NCI-H2029 treated with DMSO at 0.1 percent for 48 hours (cell line): ENCODE measurements at regions not wholly inside any gene's neighbourhood (a gene's known extent, or its start where the extent isn't known, plus 50 kb on each side); places are given as distances from the start of the nearest gene placed in this dataset.
"Not testable (repeated sequence)": the region's sequence is repeated elsewhere in the genome, so short reads cannot be mapped to it uniquely, and the experiment has no call there.

ENCODE experiments used
- DNase-seq: peaks from one replicate; lab custom pipeline; 2025; lab: John Stamatoyannopoulos, UW

GRCh38 chr2:17193433-17193890 lies 324.8 kb downstream of the RAD51AP2 start:
- not testable (repeated sequence) for DNase-seq

- no peak for DNase-seq
Measured at GRCh38 chr2:17191223-17191622, 327.0 kb downstream of the RAD51AP2 start.

- no peak for DNase-seq
Measured at GRCh38 chr2:17190527-17190926, 327.7 kb downstream of the RAD51AP2 start.

- DNase-seq = no peak
Measured at GRCh38 chr2:17188721-17189120, 329.5 kb downstream of the RAD51AP2 start.

GRCh38 chr2:17184512-17184911 lies 333.7 kb downstream of the RAD51AP2 start:
- no peak for DNase-seq

- DNase-seq = no peak
Measured at GRCh38 chr2:17182399-17182798, 335.8 kb downstream of the RAD51AP2 start.

GRCh38 chr2:17181051-17181752 lies 337.0 kb downstream of the RAD51AP2 start:
- no peak for DNase-seq

GRCh38 chr2:17179145-17179808 lies 339.0 kb downstream of the RAD51AP2 start:
- DNase-seq = no peak

- no peak for DNase-seq
Measured at GRCh38 chr2:17177088-17177487, 341.2 kb downstream of the RAD51AP2 start.

GRCh38 chr2:17171446-17172049 lies 346.7 kb downstream of the RAD51AP2 start:
- no peak for DNase-seq

GRCh38 chr2:17166506-17166905 lies 351.7 kb downstream of the RAD51AP2 start:
- DNase-seq = no peak

GRCh38 chr2:17164550-17164949 lies 353.7 kb downstream of the RAD51AP2 start:
- no peak for DNase-seq

GRCh38 chr2:17163638-17164037 lies 354.6 kb downstream of the RAD51AP2 start:
- DNase-seq = no peak

- DNase-seq = no peak
Measured at GRCh38 chr2:17162713-17163112, 355.5 kb downstream of the RAD51AP2 start.

- no peak for DNase-seq
Measured at GRCh38 chr2:17160594-17160993, 357.6 kb downstream of the RAD51AP2 start.

GRCh38 chr2:17156086-17156485 lies 362.2 kb downstream of the RAD51AP2 start:
- DNase-seq = no peak

GRCh38 chr2:17149945-17150344 lies 368.3 kb downstream of the RAD51AP2 start:
- no peak for DNase-seq

- DNase-seq = no peak
Measured at GRCh38 chr2:17148407-17149145, 369.7 kb downstream of the RAD51AP2 start.

GRCh38 chr2:17146358-17146757 lies 371.9 kb downstream of the RAD51AP2 start:
- DNase-seq = no peak

- DNase-seq = no peak
Measured at GRCh38 chr2:17136877-17137276, 381.4 kb downstream of the RAD51AP2 start.

- DNase-seq = no peak
Measured at GRCh38 chr2:17136231-17136630, 382.0 kb downstream of the RAD51AP2 start.

GRCh38 chr2:17135619-17136018 lies 382.6 kb downstream of the RAD51AP2 start:
- no peak for DNase-seq
